Breast epithelium (tissue), 4 donors: ENCODE measurements at regions not wholly inside any gene's neighbourhood (a gene's known extent, or its start where the extent isn't known, plus 50 kb on each side); places are given as distances from the start of the nearest gene placed in this dataset.
A peak's percentile ranks its signal among the peaks of the same experiment; 100 is the strongest.

Experiments used
- DNase-seq, 2 donors: peaks; one replicate each; pipeline ENCODE4 v3.0.0-alpha.2; 2019; ENCODE audit warnings: low spot score in 2 of 2
- H3K27ac ChIP-seq, 2 donors: fragments of 200-600 bp; sonication (generic) in 1 of 2; one replicate each; pipeline ENCODE4 v1.5.1; 2016 to 2019; ENCODE audit warnings: mild to moderate bottlenecking in 1 of 2
- H3K27me3 ChIP-seq, 2 donors: fragments of 200-600 bp; sonication (generic) in 1 of 2; one replicate each; pipeline versions ENCODE4 v1.5.1 to v1.6.0; 2017 to 2019; ENCODE audit warnings: control low read depth in 1 of 2, mild to moderate bottlenecking in 1 of 2
- H3K36me3 ChIP-seq: fragments of 200-600 bp; one replicate; pipeline ENCODE4 v1.5.1; 2019
- H3K4me1 ChIP-seq, 2 donors: fragments of 200-600 bp; sonication (generic); one replicate each; pipeline ENCODE4 v1.5.1; 2016 to 2019; ENCODE audit warnings: control low read depth in 1 of 2
- H3K4me3 ChIP-seq, 3 donors: fragments of 200-600 bp; sonication (generic); 1 replicate in 2 of 3; 2 replicates in 1 of 3; pipeline ENCODE4 v1.5.1; 2016 to 2019; ENCODE audit warnings: mild to moderate bottlenecking in 3 of 3, moderate library complexity in 2 of 3
- H3K9me3 ChIP-seq, 2 donors: fragments of 200-600 bp; sonication (generic) in 1 of 2; one replicate each; pipeline ENCODE4 v1.5.1; 2016 to 2019; ENCODE audit warnings: control low read depth in 1 of 2
- POLR2A ChIP-seq: fragments of 450-650 bp; IDR thresholded peaks from one replicate; pipeline ENCODE4 v1.6.1; 2016; ENCODE audit warnings: antibody characterized with exemption, mild to moderate bottlenecking, moderate library complexity
- POLR2AphosphoS5 ChIP-seq, 3 donors: sonication (generic); formaldehyde crosslinking; IDR thresholded peaks; one replicate each; pipeline ENCODE4 v1.6.1; 2017; ENCODE audit warnings: antibody characterized with exemption in 3 of 3
- intact Hi-C: fragments of 100-400 bp; cut with DNase I; formaldehyde crosslinking; loops from one replicate; pipeline ENCODE4 v1.15.1; 2023; ENCODE audit warnings: low total_unique reads
- TF ChIP-seq, protein P1 (sequence below), 3 donors: fragments of 450-650 bp; IDR thresholded peaks; one replicate each; pipeline ENCODE4 v1.5.1; 2016 to 2017; ENCODE audit warnings: antibody characterized with exemption in 3 of 3, mild to moderate bottlenecking in 3 of 3, moderate library complexity in 3 of 3

DNA sequence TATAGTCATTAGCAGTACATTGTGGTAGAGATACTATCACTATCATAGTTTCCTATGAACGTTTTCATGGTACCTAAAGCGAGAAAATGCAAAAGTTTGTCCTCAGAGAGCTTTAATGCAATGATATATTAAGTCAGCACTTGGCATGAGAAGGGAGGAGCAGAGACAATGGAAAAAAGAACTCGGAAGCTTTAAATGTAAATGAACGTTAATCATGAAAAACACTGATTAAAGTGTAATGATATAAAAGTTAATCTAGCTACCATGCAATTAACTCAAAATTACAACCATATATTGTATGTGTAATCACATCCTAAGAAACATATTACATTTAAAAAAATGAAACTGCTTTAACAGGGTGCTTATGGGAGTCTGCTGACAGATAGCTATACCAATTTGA lies 282.7 kb downstream of the HDGFL1 start:
- H3K9me3 ChIP-seq: no peaks in the 10 kb centered on the region
- no peaks in the 10 kb centered on the region for H3K36me3 ChIP-seq
- no peaks in the 10 kb centered on the region for H3K27me3 ChIP-seq
- TF ChIP-seq, protein P1, sequence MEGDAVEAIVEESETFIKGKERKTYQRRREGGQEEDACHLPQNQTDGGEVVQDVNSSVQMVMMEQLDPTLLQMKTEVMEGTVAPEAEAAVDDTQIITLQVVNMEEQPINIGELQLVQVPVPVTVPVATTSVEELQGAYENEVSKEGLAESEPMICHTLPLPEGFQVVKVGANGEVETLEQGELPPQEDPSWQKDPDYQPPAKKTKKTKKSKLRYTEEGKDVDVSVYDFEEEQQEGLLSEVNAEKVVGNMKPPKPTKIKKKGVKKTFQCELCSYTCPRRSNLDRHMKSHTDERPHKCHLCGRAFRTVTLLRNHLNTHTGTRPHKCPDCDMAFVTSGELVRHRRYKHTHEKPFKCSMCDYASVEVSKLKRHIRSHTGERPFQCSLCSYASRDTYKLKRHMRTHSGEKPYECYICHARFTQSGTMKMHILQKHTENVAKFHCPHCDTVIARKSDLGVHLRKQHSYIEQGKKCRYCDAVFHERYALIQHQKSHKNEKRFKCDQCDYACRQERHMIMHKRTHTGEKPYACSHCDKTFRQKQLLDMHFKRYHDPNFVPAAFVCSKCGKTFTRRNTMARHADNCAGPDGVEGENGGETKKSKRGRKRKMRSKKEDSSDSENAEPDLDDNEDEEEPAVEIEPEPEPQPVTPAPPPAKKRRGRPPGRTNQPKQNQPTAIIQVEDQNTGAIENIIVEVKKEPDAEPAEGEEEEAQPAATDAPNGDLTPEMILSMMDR (IDR thresholded peaks at IDR 0.05): no peak
- TF ChIP-seq POLR2AphosphoS5 (IDR thresholded peaks at IDR 0.05): no peak
- TF ChIP-seq POLR2A: no peak
- intact Hi-C loops: no loop called here
- no peak for DNase-seq
- no peak overlapping the region for H3K27ac ChIP-seq
- H3K4me1 ChIP-seq: no peaks in the 10 kb centered on the region
- H3K4me3 ChIP-seq: no peak overlapping the region

DNA sequence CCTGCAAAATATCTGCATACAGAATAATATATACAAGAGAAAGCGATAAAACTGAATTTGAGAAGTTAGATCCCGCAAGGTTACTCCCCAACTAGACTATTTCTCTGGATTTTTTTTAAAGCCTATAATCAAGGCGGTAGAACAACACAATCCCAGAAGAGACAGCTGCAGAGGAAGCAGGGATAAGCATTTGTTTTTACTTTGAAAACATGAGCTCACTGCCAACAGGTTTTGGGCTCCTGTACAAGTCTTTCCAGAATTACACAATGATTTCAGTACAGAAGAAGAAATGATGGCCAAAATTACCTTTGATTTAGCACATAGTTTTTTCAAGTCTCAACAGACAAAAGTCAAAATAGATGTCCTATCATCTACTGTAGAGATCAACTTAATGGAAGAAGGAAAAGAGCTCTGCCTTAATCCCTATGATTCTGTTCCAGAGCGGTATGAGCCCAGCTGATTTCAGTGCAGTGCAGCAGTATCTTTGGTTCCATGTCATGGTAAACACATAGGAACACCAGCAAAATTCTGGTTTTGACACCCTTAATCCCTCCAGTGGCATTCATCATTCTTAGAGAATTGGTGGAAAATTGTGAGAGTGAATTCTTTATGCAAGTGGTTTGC lies 304.3 kb downstream of the HDGFL1 start:
- intact Hi-C loops: no loop called here
- no peaks in the 10 kb centered on the region for H3K27me3 ChIP-seq
- no peaks in the 10 kb centered on the region for H3K36me3 ChIP-seq
- H3K9me3 ChIP-seq: no peaks in the 10 kb centered on the region
- DNase-seq: peak in 1 of 2 donors; percentile 39
- H3K4me1 ChIP-seq: no peaks in the 10 kb centered on the region
- no peak overlapping the region for H3K4me3 ChIP-seq
- TF ChIP-seq POLR2AphosphoS5 (IDR thresholded peaks at IDR 0.05) (peak in 1 of 3 donors; percentile 13), POLR2A (no peak)
- peak overlapping the region; percentile 74 to 83 for H3K27ac ChIP-seq

DNA sequence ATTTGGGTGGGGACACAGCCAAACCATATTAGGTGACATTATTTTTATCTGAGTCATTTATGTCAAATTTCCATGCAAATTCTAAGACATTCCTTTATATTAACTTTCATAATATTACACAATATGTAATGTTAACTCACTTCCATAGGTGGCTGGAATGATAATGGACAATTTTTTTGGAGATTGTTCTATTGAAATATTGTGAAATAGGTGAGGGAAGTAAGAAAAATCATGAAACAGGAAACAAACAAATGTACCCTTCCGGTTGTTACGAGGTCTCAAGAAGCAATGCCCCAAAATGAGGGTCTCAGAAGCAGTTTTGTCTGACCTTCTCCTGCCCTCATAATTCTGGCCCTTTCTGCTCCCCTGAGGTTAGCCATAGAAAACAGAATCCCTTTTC lies 306.5 kb downstream of the HDGFL1 start:
- H3K27me3 ChIP-seq: no peaks in the 10 kb centered on the region
- intact Hi-C loops: no loop called here
- H3K4me1 ChIP-seq: no peaks in the 10 kb centered on the region
- no peak for DNase-seq
- no peak overlapping the region for H3K27ac ChIP-seq
- no peaks in the 10 kb centered on the region for H3K9me3 ChIP-seq
- H3K36me3 ChIP-seq: no peaks in the 10 kb centered on the region
- H3K4me3 ChIP-seq: no peak overlapping the region
- no peak for TF ChIP-seq POLR2A
- no peak for TF ChIP-seq POLR2AphosphoS5 (IDR thresholded peaks at IDR 0.05)
- TF ChIP-seq, protein P1 (IDR thresholded peaks at IDR 0.05): no peak

DNA sequence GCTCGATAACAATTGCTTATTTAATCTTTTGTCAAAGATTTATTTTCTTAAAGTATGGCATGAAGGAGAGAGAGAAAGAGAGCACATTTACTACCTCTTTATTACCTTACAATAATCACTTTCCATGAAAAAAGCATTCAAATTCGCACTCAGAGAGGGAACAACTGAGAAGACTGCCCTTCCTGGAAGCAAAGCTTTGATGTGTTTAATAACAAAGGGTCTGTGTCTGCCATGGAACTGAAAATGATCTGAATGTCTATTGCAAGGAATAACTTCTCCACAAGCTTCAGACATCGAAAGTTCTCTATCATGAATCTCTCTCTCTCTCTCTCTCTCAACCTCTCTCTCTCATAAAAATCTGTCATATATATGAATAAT lies 308.9 kb downstream of the HDGFL1 start:
- Histone ChIP-seq H3K36me3 (no peaks in the 10 kb centered on the region), H3K27me3 (no peaks in the 10 kb centered on the region), H3K9me3 (no peaks in the 10 kb centered on the region), H3K4me1 (no peaks in the 10 kb centered on the region), H3K27ac (peak overlapping the region in 1 of 2 donors; percentile 18), H3K4me3 (no peak overlapping the region)
- intact Hi-C loops: no loop called here
- DNase-seq: no peak
- TF ChIP-seq POLR2AphosphoS5 (IDR thresholded peaks at IDR 0.05): no peak
- no peak for TF ChIP-seq POLR2A
- TF ChIP-seq, protein P1 (IDR thresholded peaks at IDR 0.05): no peak

DNA sequence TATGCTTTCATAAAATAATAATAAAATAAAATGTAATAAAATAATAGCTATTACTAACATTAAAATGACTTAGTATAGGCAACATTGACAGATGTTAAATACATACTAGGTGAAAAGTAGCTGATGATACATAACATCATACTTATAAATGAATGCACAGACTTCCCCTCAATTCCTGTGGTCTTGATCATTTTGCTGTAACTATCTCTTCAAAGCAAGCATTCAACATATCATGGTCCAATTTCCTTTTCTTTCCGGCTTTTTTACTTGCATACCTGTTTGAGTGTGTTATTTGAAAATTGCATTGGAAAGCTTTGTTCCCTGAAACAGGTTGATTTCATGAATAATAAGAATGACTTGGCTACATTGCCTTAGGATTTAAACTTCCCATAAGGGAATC lies 309.3 kb downstream of the HDGFL1 start:
- Histone ChIP-seq H3K36me3 (no peaks in the 10 kb centered on the region), H3K4me1 (no peaks in the 10 kb centered on the region), H3K9me3 (no peaks in the 10 kb centered on the region), H3K4me3 (no peak overlapping the region), H3K27ac (no peak overlapping the region), H3K27me3 (no peaks in the 10 kb centered on the region)
- no peak for TF ChIP-seq POLR2A
- TF ChIP-seq POLR2AphosphoS5 (IDR thresholded peaks at IDR 0.05): no peak
- TF ChIP-seq, protein P1 (IDR thresholded peaks at IDR 0.05): no peak
- DNase-seq: no peak
- intact Hi-C loops: no loop called here
